Neural progenitor cell (in vitro differentiated cells): ENCODE measurements at regions not wholly inside any gene's neighbourhood (a gene's known extent, or its start where the extent isn't known, plus 50 kb on each side); places are given as distances from the start of the nearest gene placed in this dataset.

Experiments used
- EZH2phosphoT487 ChIP-seq: fragments of 200-600 bp; sonication (generic); IDR thresholded peaks from 2 replicates; pipeline ENCODE4 v1.6.1; 2017; ENCODE audit warnings: antibody characterized with exemption
- TF ChIP-seq, protein P1 (sequence below): fragments of 200-600 bp; sonication (generic); IDR thresholded peaks from 2 replicates; pipeline ENCODE4 v1.5.1; 2017; ENCODE audit warnings: antibody characterized with exemption, mild to moderate bottlenecking

DNA sequence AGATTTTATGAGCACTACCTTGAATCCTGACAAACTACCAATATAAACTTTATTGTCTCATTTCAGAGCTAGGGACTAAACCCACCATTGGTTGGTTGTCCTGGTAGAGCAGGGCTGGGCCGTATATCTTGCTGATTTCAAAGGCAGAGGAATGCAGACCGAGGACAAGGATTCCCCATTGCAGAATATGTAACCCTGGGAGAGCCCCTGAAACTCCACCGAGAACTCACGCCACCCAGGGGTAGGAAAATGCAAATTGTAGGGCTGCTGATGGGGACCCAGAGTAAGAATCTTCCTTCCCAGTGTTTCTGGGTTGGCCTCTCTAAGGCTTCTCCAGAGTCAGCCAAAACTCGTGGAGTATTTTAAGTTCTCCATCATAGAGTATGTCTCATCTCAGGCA is 235.3 kb downstream of the ABHD5 start:
- TF ChIP-seq, protein P1, sequence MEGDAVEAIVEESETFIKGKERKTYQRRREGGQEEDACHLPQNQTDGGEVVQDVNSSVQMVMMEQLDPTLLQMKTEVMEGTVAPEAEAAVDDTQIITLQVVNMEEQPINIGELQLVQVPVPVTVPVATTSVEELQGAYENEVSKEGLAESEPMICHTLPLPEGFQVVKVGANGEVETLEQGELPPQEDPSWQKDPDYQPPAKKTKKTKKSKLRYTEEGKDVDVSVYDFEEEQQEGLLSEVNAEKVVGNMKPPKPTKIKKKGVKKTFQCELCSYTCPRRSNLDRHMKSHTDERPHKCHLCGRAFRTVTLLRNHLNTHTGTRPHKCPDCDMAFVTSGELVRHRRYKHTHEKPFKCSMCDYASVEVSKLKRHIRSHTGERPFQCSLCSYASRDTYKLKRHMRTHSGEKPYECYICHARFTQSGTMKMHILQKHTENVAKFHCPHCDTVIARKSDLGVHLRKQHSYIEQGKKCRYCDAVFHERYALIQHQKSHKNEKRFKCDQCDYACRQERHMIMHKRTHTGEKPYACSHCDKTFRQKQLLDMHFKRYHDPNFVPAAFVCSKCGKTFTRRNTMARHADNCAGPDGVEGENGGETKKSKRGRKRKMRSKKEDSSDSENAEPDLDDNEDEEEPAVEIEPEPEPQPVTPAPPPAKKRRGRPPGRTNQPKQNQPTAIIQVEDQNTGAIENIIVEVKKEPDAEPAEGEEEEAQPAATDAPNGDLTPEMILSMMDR: no peak
- no peak for TF ChIP-seq EZH2phosphoT487
